ENCODE measurements at regions not wholly inside any gene's neighbourhood (a gene's known extent, or its start where the extent isn't known, plus 50 kb on each side); places are given as distances from the start of the nearest gene placed in this dataset.
"Not testable (repeated sequence)": the region's sequence is repeated elsewhere in the genome, so short reads cannot be mapped to it uniquely, and the experiment has no call there.

DNA sequence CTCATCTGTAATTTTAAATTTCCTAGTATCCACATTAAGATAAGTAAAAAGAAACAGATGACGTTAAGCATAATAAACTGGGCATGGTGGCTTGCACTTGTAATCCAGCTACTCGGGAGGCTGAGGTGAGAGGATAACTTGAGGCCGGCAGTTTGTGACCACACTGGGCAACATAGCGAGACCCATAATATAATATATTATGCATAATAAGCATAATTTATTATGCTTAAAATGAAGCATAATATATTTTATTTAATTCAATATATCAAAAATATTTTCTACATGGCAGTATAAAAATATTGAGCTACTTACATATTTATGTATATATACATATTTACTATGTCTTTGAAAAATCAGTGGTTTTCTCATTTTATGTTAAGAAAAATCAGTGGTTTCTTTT, 128.3 kb downstream of the GOSR1 start:
- H3K4me1 ChIP-seq (ENCODE audit: control insufficient read depth, extremely low read depth, insufficient read depth, low read length), result no peaks in the 10 kb centered on the region
- H3K36me3 ChIP-seq (ENCODE audit: control insufficient read depth, insufficient read depth, low read length), result no peaks in the 10 kb centered on the region
- no peak overlapping the region for H2AFZ ChIP-seq (ENCODE audit: low read length)
- no peaks in the 10 kb centered on the region for H4K20me1 ChIP-seq (ENCODE audit: control insufficient read depth, extremely low read depth, insufficient read depth, low read length)
- H3K27me3 ChIP-seq (ENCODE audit: control insufficient read depth, insufficient read depth, low read length), result no peaks in the 10 kb centered on the region
- H3K4me2 ChIP-seq (ENCODE audit: extremely low read depth, insufficient read depth, low read length), result no peak overlapping the region
- no peak overlapping the region for H3K27ac ChIP-seq (ENCODE audit: insufficient read depth, low read length)
- H3K4me3 ChIP-seq (replicated peaks in 1 of 4; ENCODE audit: control extremely low read depth in 1 of 4, insufficient read depth in 1 of 4, low read depth in 3 of 4, low read length in 4 of 4), result no peak overlapping the region
- TF ChIP-seq, protein P1, sequence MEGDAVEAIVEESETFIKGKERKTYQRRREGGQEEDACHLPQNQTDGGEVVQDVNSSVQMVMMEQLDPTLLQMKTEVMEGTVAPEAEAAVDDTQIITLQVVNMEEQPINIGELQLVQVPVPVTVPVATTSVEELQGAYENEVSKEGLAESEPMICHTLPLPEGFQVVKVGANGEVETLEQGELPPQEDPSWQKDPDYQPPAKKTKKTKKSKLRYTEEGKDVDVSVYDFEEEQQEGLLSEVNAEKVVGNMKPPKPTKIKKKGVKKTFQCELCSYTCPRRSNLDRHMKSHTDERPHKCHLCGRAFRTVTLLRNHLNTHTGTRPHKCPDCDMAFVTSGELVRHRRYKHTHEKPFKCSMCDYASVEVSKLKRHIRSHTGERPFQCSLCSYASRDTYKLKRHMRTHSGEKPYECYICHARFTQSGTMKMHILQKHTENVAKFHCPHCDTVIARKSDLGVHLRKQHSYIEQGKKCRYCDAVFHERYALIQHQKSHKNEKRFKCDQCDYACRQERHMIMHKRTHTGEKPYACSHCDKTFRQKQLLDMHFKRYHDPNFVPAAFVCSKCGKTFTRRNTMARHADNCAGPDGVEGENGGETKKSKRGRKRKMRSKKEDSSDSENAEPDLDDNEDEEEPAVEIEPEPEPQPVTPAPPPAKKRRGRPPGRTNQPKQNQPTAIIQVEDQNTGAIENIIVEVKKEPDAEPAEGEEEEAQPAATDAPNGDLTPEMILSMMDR (conservative IDR thresholded peaks at IDR 0.05 in 1 of 2, IDR thresholded peaks at IDR 0.05 in 1 of 2; ENCODE audit: low read depth in 1 of 2, low read length in 2 of 2), result no peak
- TF ChIP-seq EZH2 (IDR thresholded peaks at IDR 0.05; ENCODE audit: low read length, missing control alignments), result no peak
- no peak for DNase-seq (ENCODE audit: low read depth in 2 of 2)
- no peak overlapping the region for H3K9ac ChIP-seq (ENCODE audit: insufficient read depth, low read length)
- H3K79me2 ChIP-seq (ENCODE audit: control insufficient read depth, insufficient read depth, low read length), result peaks cover 33% of the 10 kb centered on the region
- no peaks in the 10 kb centered on the region for H3K9me3 ChIP-seq (ENCODE audit: control insufficient read depth, insufficient read depth, low read depth, low read length)

DNA sequence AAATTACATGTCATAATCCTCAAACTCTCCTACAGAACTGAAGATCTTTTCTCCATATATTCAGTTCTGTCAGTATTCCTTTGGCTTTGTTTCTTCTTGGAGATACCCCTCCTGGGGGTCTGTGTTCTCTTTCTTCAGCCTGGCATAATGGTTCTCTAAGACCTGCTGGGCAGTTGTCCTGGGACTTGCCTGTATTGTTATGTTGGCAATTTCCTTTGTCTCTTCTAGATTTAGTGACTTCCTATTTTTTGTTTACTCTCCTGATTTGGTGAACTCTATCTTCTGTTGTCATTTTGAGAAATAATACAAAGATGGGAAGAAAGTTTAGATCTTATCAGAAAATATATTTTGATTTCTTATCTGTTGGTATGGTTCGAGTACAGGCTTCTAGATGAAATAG, 127.8 kb downstream of the GOSR1 start:
- H3K79me2 ChIP-seq (ENCODE audit: control insufficient read depth, insufficient read depth, low read length), result peaks cover 33% of the 10 kb centered on the region
- H3K27ac ChIP-seq (ENCODE audit: insufficient read depth, low read length), result no peak overlapping the region
- H3K27me3 ChIP-seq (ENCODE audit: control insufficient read depth, insufficient read depth, low read length), result no peaks in the 10 kb centered on the region
- DNase-seq (ENCODE audit: low read depth in 2 of 2), result no peak
- H3K4me1 ChIP-seq (ENCODE audit: control insufficient read depth, extremely low read depth, insufficient read depth, low read length), result no peaks in the 10 kb centered on the region
- H3K9ac ChIP-seq (ENCODE audit: insufficient read depth, low read length), result no peak overlapping the region
- no peaks in the 10 kb centered on the region for H3K36me3 ChIP-seq (ENCODE audit: control insufficient read depth, insufficient read depth, low read length)
- H4K20me1 ChIP-seq (ENCODE audit: control insufficient read depth, extremely low read depth, insufficient read depth, low read length), result no peaks in the 10 kb centered on the region
- TF ChIP-seq, protein P1 (conservative IDR thresholded peaks at IDR 0.05 in 1 of 2, IDR thresholded peaks at IDR 0.05 in 1 of 2; ENCODE audit: low read depth in 1 of 2, low read length in 2 of 2), result no peak
- TF ChIP-seq EZH2 (IDR thresholded peaks at IDR 0.05; ENCODE audit: low read length, missing control alignments), result no peak
- no peak overlapping the region for H3K4me2 ChIP-seq (ENCODE audit: extremely low read depth, insufficient read depth, low read length)
- no peaks in the 10 kb centered on the region for H3K9me3 ChIP-seq (ENCODE audit: control insufficient read depth, insufficient read depth, low read depth, low read length)
- no peak overlapping the region for H3K4me3 ChIP-seq (replicated peaks in 1 of 4; ENCODE audit: control extremely low read depth in 1 of 4, insufficient read depth in 1 of 4, low read depth in 3 of 4, low read length in 4 of 4)
- H2AFZ ChIP-seq (ENCODE audit: low read length), result no peak overlapping the region

DNA sequence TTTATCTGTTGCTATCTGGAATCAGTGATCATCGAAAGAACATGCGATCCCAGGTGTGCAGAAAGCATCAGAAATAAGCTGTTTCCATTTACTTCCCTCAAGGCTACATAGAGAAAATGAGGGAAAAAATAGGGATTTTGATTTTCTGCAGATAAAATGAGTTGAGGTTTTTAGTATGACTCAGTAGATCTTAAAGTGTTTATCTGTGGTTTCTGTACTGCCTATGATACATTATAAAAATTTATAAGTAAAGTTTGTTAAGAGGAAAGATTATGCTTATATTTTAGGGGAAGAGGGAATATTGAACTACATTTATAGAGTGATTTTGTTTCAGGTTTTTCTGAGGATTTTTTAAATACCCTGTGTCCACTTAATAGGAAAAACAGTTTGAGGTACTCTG, 125.2 kb downstream of the GOSR1 start:
- peak; percentile 18 to 29 for DNase-seq (ENCODE audit: low read depth in 2 of 2)
- peaks cover 33% of the 10 kb centered on the region for H3K79me2 ChIP-seq (ENCODE audit: control insufficient read depth, insufficient read depth, low read length)
- not testable (repeated sequence) for H3K9me3 ChIP-seq (ENCODE audit: control insufficient read depth, insufficient read depth, low read depth, low read length); H3K36me3 ChIP-seq (ENCODE audit: control insufficient read depth, insufficient read depth, low read length); H2AFZ ChIP-seq (ENCODE audit: low read length); H3K27me3 ChIP-seq (ENCODE audit: control insufficient read depth, insufficient read depth, low read length); H3K27ac ChIP-seq (ENCODE audit: insufficient read depth, low read length); H3K4me2 ChIP-seq (ENCODE audit: extremely low read depth, insufficient read depth, low read length); H3K4me1 ChIP-seq (ENCODE audit: control insufficient read depth, extremely low read depth, insufficient read depth, low read length); H3K9ac ChIP-seq (ENCODE audit: insufficient read depth, low read length); H4K20me1 ChIP-seq (ENCODE audit: control insufficient read depth, extremely low read depth, insufficient read depth, low read length)
- peak overlapping the region in 3 of 4 experiments; percentile 44 to 85 (median 70) for H3K4me3 ChIP-seq (replicated peaks in 1 of 4; ENCODE audit: control extremely low read depth in 1 of 4, insufficient read depth in 1 of 4, low read depth in 3 of 4, low read length in 4 of 4)

DNA sequence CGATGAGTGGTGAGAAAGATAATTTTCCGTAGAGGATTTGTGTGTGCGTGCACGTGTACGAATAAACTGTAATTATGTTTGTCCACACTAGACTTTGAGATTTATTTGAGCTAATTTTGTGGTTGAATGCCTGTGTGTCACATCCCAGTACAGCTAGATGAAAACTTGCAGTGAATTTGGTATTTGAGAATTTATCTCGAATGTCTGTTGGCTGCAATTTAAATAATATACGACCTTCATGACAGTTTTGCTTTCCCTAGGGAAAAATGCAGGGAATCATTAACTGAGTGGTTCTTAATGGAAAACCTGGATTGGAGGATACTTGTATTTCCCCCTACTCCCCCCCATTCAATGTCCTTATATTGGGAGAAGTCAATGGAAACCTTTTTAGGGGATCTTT, 124.8 kb downstream of the GOSR1 start:
- H3K4me2 ChIP-seq (ENCODE audit: extremely low read depth, insufficient read depth, low read length), result peak overlapping the region; percentile 94
- not testable (repeated sequence) for H3K27ac ChIP-seq (ENCODE audit: insufficient read depth, low read length); H3K9me3 ChIP-seq (ENCODE audit: control insufficient read depth, insufficient read depth, low read depth, low read length); H4K20me1 ChIP-seq (ENCODE audit: control insufficient read depth, extremely low read depth, insufficient read depth, low read length); H3K4me1 ChIP-seq (ENCODE audit: control insufficient read depth, extremely low read depth, insufficient read depth, low read length); H3K36me3 ChIP-seq (ENCODE audit: control insufficient read depth, insufficient read depth, low read length); H3K9ac ChIP-seq (ENCODE audit: insufficient read depth, low read length); H2AFZ ChIP-seq (ENCODE audit: low read length); H3K27me3 ChIP-seq (ENCODE audit: control insufficient read depth, insufficient read depth, low read length)
- peak overlapping the region; percentile 38 to 85 (median 57) for H3K4me3 ChIP-seq (replicated peaks in 1 of 4; ENCODE audit: control extremely low read depth in 1 of 4, insufficient read depth in 1 of 4, low read depth in 3 of 4, low read length in 4 of 4)
- peak in 1 of 2 donors; percentile 8 for DNase-seq (ENCODE audit: low read depth in 2 of 2)
- peaks cover 33% of the 10 kb centered on the region for H3K79me2 ChIP-seq (ENCODE audit: control insufficient read depth, insufficient read depth, low read length)
